ENCODE measurements at regions not wholly inside any gene's neighbourhood (a gene's known extent, or its start where the extent isn't known, plus 50 kb on each side); places are given as distances from the start of the nearest gene placed in this dataset.

DNA sequence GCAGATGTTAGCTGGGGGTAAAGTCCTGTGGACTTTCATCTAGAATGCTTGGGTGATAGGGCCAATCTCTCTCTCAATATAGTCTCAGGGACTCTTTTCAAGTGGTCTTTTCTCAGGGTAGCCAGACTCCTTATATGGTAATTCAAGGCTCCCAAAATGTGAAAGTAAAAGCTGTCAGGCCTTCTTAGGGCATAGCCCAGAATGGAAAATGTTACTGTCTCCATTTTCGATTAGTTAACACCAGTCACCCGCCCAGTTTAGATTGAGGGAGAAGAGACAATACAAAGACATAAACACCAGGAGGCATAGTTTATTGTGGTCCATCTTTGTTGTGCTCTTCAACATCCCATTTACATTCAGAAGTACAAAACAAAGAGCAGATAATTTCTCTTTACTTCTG lies 295.8 kb downstream of the EPHA7 start:
- no peak for DNase-seq (ENCODE audit: low read depth in 1 of 2, low spot score in 1 of 2)
- TF ChIP-seq POLR2AphosphoS5 (IDR thresholded peaks at IDR 0.05; ENCODE audit: low read depth) (no peak), GABPA (IDR thresholded peaks at IDR 0.05; ENCODE audit: low read depth) (no peak), SPI1 (IDR thresholded peaks at IDR 0.05; ENCODE audit: borderline replicate concordance, low read depth) (no peak)
- TF ChIP-seq, protein P1, sequence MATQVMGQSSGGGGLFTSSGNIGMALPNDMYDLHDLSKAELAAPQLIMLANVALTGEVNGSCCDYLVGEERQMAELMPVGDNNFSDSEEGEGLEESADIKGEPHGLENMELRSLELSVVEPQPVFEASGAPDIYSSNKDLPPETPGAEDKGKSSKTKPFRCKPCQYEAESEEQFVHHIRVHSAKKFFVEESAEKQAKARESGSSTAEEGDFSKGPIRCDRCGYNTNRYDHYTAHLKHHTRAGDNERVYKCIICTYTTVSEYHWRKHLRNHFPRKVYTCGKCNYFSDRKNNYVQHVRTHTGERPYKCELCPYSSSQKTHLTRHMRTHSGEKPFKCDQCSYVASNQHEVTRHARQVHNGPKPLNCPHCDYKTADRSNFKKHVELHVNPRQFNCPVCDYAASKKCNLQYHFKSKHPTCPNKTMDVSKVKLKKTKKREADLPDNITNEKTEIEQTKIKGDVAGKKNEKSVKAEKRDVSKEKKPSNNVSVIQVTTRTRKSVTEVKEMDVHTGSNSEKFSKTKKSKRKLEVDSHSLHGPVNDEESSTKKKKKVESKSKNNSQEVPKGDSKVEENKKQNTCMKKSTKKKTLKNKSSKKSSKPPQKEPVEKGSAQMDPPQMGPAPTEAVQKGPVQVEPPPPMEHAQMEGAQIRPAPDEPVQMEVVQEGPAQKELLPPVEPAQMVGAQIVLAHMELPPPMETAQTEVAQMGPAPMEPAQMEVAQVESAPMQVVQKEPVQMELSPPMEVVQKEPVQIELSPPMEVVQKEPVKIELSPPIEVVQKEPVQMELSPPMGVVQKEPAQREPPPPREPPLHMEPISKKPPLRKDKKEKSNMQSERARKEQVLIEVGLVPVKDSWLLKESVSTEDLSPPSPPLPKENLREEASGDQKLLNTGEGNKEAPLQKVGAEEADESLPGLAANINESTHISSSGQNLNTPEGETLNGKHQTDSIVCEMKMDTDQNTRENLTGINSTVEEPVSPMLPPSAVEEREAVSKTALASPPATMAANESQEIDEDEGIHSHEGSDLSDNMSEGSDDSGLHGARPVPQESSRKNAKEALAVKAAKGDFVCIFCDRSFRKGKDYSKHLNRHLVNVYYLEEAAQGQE (IDR thresholded peaks at IDR 0.05; ENCODE audit: insufficient replicate concordance, low read depth), result no peak
- TF ChIP-seq, protein P2, sequence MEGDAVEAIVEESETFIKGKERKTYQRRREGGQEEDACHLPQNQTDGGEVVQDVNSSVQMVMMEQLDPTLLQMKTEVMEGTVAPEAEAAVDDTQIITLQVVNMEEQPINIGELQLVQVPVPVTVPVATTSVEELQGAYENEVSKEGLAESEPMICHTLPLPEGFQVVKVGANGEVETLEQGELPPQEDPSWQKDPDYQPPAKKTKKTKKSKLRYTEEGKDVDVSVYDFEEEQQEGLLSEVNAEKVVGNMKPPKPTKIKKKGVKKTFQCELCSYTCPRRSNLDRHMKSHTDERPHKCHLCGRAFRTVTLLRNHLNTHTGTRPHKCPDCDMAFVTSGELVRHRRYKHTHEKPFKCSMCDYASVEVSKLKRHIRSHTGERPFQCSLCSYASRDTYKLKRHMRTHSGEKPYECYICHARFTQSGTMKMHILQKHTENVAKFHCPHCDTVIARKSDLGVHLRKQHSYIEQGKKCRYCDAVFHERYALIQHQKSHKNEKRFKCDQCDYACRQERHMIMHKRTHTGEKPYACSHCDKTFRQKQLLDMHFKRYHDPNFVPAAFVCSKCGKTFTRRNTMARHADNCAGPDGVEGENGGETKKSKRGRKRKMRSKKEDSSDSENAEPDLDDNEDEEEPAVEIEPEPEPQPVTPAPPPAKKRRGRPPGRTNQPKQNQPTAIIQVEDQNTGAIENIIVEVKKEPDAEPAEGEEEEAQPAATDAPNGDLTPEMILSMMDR (IDR thresholded peaks at IDR 0.05; ENCODE audit: insufficient read depth, low read length), result no peak

DNA sequence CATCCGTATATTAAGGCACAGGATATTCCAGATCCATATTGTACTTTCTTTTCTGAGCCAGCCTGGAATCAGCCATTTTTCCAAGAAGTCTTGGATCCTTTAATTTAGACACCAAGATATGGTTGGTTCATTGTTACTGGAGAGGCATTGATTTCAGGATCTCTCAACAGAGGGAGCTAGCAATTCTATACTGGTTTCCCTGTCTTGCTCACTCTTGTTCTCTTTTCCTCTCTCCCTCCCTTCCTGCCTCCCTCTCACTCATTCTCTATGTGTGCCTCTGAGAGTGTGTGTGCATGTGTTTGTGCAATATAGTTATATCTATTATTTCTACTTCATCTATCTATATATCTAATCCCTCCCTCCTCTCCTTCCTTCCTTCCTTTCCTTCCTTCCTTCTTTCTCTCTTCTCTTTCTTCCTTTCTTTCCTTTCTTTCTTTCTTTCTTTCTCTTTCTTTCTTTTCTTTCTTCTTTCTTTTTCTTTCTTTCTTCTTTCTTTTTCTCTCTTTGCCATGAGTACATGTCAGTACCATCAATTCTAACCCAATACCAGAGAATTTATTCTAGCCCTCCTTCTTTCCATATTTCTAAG lies 299.1 kb downstream of the EPHA7 start:
- no peak overlapping the region for H3K4me3 ChIP-seq (replicated peaks; ENCODE audit: insufficient read depth, low read length)
- no peak for DNase-seq (ENCODE audit: low read depth in 1 of 2, low spot score in 1 of 2)
- no peaks in the 10 kb centered on the region for H3K27me3 ChIP-seq (ENCODE audit: insufficient read depth, poor library complexity, severe bottlenecking)
- no peak overlapping the region for H3K27ac ChIP-seq (replicated peaks)
- TF ChIP-seq SPI1 (IDR thresholded peaks at IDR 0.05; ENCODE audit: borderline replicate concordance, low read depth) (no peak), POLR2AphosphoS5 (IDR thresholded peaks at IDR 0.05; ENCODE audit: low read depth) (no peak), GABPA (IDR thresholded peaks at IDR 0.05; ENCODE audit: low read depth) (no peak)
- TF ChIP-seq, protein P2 (IDR thresholded peaks at IDR 0.05; ENCODE audit: insufficient read depth, low read length), result no peak
- TF ChIP-seq, protein P1 (IDR thresholded peaks at IDR 0.05; ENCODE audit: insufficient replicate concordance, low read depth), result no peak

More for the DNA sequence above, 295.8 kb downstream of the EPHA7 start:
- Histone ChIP-seq H3K27me3 (ENCODE audit: insufficient read depth, poor library complexity, severe bottlenecking) (no peaks in the 10 kb centered on the region), H3K4me3 (replicated peaks; ENCODE audit: insufficient read depth, low read length) (no peak overlapping the region), H3K27ac (replicated peaks) (no peak overlapping the region)

DNA sequence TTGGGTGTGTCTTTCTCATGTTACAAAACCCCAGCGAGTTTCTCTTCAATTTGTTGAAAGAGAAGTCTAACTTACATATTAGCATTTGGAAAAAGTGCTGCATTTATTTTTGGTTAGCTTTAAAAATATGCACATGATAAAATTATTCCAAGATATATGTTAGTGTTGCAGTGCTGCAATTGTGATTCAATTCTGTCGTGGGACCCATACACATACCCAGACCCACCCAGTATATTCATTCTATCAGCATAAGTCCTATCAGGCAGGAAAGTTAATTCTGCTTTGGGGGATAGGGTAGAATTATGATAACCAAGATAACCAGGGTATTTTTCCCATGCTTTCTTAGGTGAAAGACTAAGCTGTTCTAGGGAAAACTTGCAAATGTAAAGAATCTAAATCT lies 313.5 kb downstream of the EPHA7 start:
- no peak for DNase-seq (ENCODE audit: low read depth in 1 of 2, low spot score in 1 of 2)
- H3K4me3 ChIP-seq (replicated peaks; ENCODE audit: insufficient read depth, low read length), result no peak overlapping the region
- H3K27ac ChIP-seq (replicated peaks), result no peak overlapping the region
- TF ChIP-seq GABPA (IDR thresholded peaks at IDR 0.05; ENCODE audit: low read depth) (no peak), POLR2AphosphoS5 (IDR thresholded peaks at IDR 0.05; ENCODE audit: low read depth) (no peak), SPI1 (IDR thresholded peaks at IDR 0.05; ENCODE audit: borderline replicate concordance, low read depth) (no peak)
- TF ChIP-seq, protein P1 (IDR thresholded peaks at IDR 0.05; ENCODE audit: insufficient replicate concordance, low read depth), result no peak
- TF ChIP-seq, protein P2 (IDR thresholded peaks at IDR 0.05; ENCODE audit: insufficient read depth, low read length), result no peak
- no peaks in the 10 kb centered on the region for H3K27me3 ChIP-seq (ENCODE audit: insufficient read depth, poor library complexity, severe bottlenecking)
